ENCODE measurements at regions not wholly inside any gene's neighbourhood (a gene's known extent, or its start where the extent isn't known, plus 50 kb on each side); places are given as distances from the start of the nearest gene placed in this dataset.

DNA sequence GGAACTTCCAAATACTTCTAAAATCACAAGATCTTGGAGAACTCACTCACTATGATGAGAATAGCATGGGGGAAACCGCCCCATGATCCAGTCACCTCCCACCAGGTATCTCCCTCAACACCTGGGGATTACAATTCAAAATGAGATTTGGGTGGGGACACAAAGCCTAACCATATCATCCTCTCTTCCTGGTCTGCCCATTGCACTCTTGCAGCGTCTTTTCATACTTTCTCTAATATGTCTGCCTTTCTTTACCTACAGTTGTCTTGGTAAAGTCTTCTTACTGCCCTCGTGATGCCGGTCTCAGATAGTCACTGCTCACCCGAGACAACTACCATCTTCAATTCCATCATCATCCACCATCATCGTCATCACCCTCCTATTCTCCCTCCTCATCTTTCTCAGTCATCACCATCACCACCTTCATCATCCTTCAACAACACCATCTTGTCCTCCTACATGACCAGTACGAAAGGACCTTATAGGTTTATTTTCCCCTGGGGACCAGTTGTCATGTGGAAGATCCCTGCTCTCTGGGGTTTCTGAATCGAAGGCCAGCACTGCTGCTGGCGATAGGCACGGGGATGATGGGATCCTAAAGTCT, 58.5 kb upstream of the CASZ1 start:
- Histone ChIP-seq H3K27me3 (ENCODE audit: insufficient read depth, low read length, poor library complexity) (peaks cover 4% of the 10 kb centered on the region), H3K4me1 (ENCODE audit: insufficient read depth, low read length) (no peaks in the 10 kb centered on the region), H3K79me2 (ENCODE audit: insufficient read depth, low read length) (no peaks in the 10 kb centered on the region), H3K4me3 (ENCODE audit: low read depth in 1 of 2, low read length in 2 of 2) (no peak overlapping the region), H3K36me3 (ENCODE audit: insufficient read depth, low read length) (no peaks in the 10 kb centered on the region), H3K4me2 (ENCODE audit: insufficient read depth, low read length) (no peak overlapping the region), H4K20me1 (ENCODE audit: insufficient read depth, low read length) (no peaks in the 10 kb centered on the region; the same call in 1 of the 2 replicates), H3K9ac (ENCODE audit: low read depth, low read length) (no peak overlapping the region), H2AFZ (ENCODE audit: low read depth, low read length) (no peak overlapping the region), H3K27ac (ENCODE audit: low read length) (no peak overlapping the region), H3K9me3 (ENCODE audit: insufficient read depth, low read length, severe bottlenecking) (no peaks in the 10 kb centered on the region)
- ATAC-seq (ENCODE audit: insufficient read depth, low read depth) (no peak), DNase-seq (no peak)
- no peak for TF ChIP-seq EZH2 (IDR thresholded peaks at IDR 0.05; ENCODE audit: borderline replicate concordance, low read depth, low read length, severe bottlenecking)
- no peak for TF ChIP-seq CTCF (IDR thresholded peaks at IDR 0.05; ENCODE audit: borderline replicate concordance, extremely low read depth, low read length, poor library complexity, severe bottlenecking)

GRCh38 chr1:10856176-10856683, 59.8 kb upstream of the CASZ1 start:
- Histone ChIP-seq H3K79me2 (ENCODE audit: insufficient read depth, low read length) (no peaks in the 10 kb centered on the region), H3K4me1 (ENCODE audit: insufficient read depth, low read length) (no peaks in the 10 kb centered on the region), H2AFZ (ENCODE audit: low read depth, low read length) (no peak overlapping the region), H3K27ac (ENCODE audit: low read length) (no peak overlapping the region), H3K4me3 (ENCODE audit: low read depth in 1 of 2, low read length in 2 of 2) (no peak overlapping the region), H3K9me3 (ENCODE audit: insufficient read depth, low read length, severe bottlenecking) (no peaks in the 10 kb centered on the region), H4K20me1 (ENCODE audit: insufficient read depth, low read length) (no peaks in the 10 kb centered on the region; the same call in 1 of the 2 replicates), H3K27me3 (ENCODE audit: insufficient read depth, low read length, poor library complexity) (no peaks in the 10 kb centered on the region), H3K9ac (ENCODE audit: low read depth, low read length) (no peak overlapping the region), H3K4me2 (ENCODE audit: insufficient read depth, low read length) (no peak overlapping the region), H3K36me3 (ENCODE audit: insufficient read depth, low read length) (no peaks in the 10 kb centered on the region)
- no peak for DNase-seq
- TF ChIP-seq CTCF (IDR thresholded peaks at IDR 0.05; ENCODE audit: borderline replicate concordance, extremely low read depth, low read length, poor library complexity, severe bottlenecking) (no peak), EZH2 (IDR thresholded peaks at IDR 0.05; ENCODE audit: borderline replicate concordance, low read depth, low read length, severe bottlenecking) (no peak)
- no peak for ATAC-seq (ENCODE audit: insufficient read depth, low read depth)

DNA sequence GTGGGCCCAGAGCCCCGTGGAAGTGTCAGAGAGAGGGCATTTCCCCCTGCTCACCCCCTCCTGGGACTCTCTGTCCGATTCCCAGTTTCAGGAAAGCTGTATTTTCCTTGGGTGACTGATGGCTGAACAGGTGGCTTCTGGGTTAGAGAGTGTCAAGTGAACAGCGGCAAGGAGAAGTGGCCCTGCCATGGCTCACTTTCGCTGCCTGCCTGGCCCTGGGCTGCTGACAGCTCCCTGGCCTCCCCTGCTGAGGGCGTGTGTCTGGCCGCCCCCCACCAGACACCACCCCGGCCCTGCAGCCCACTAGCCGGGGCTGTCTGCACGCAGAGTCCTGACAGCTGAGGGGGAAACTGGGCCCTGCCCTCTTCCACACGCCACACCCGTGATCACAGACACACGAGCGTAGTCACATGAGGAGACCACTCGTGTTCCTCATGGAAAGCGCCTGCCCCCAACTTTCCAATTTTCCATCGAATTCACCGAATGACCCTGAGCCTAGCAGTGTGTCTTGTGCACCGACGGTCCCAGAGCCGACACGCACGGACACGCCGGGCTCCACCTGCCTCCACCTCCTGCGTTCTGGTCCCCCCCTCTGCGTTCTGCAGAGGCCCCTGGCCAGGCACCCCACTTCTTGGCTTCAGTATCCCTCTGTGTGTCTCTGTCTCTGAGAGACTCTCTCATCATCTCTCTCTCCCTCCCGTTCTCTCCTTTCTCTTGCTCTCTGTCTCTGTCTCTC, 60.6 kb upstream of the CASZ1 start:
- TF ChIP-seq EZH2 (IDR thresholded peaks at IDR 0.05; ENCODE audit: borderline replicate concordance, low read depth, low read length, severe bottlenecking) (no peak), CTCF (IDR thresholded peaks at IDR 0.05; ENCODE audit: borderline replicate concordance, extremely low read depth, low read length, poor library complexity, severe bottlenecking) (no peak)
- H3K27me3 ChIP-seq (ENCODE audit: insufficient read depth, low read length, poor library complexity): peaks cover 2% of the 10 kb centered on the region

More for the DNA sequence above, 60.6 kb upstream of the CASZ1 start:
- H3K4me2 ChIP-seq (ENCODE audit: insufficient read depth, low read length): no peak overlapping the region
- H3K27ac ChIP-seq (ENCODE audit: low read length): no peak overlapping the region
- H3K9ac ChIP-seq (ENCODE audit: low read depth, low read length): no peak overlapping the region
- H2AFZ ChIP-seq (ENCODE audit: low read depth, low read length): no peak overlapping the region
- no peaks in the 10 kb centered on the region for H3K36me3 ChIP-seq (ENCODE audit: insufficient read depth, low read length)
- H3K4me1 ChIP-seq (ENCODE audit: insufficient read depth, low read length): no peaks in the 10 kb centered on the region
- H3K79me2 ChIP-seq (ENCODE audit: insufficient read depth, low read length): no peaks in the 10 kb centered on the region
- no peak overlapping the region for H3K4me3 ChIP-seq (ENCODE audit: low read depth in 1 of 2, low read length in 2 of 2)
- DNase-seq: no peak
- no peaks in the 10 kb centered on the region; the same call in 1 of the 2 replicates for H4K20me1 ChIP-seq (ENCODE audit: insufficient read depth, low read length)
- ATAC-seq (ENCODE audit: insufficient read depth, low read depth): no peak
- H3K9me3 ChIP-seq (ENCODE audit: insufficient read depth, low read length, severe bottlenecking): no peaks in the 10 kb centered on the region

All from DND-41 (cell line).